22Rv1 (cell line): ENCODE measurements at regions not wholly inside any gene's neighbourhood (a gene's known extent, or its start where the extent isn't known, plus 50 kb on each side); places are given as distances from the start of the nearest gene placed in this dataset.

Experiments
- CTCF ChIP-seq: fragments of 450-650 bp; IDR thresholded peaks from 2 replicates; pipeline ENCODE4 v1.5.1; 2017; ENCODE audit warnings: mild to moderate bottlenecking
- ZFX ChIP-seq: fragments of 450-650 bp; IDR thresholded peaks from 2 replicates; pipeline ENCODE4 v1.6.1; 2017; ENCODE audit warnings: antibody characterized with exemption, borderline replicate concordance

DNA sequence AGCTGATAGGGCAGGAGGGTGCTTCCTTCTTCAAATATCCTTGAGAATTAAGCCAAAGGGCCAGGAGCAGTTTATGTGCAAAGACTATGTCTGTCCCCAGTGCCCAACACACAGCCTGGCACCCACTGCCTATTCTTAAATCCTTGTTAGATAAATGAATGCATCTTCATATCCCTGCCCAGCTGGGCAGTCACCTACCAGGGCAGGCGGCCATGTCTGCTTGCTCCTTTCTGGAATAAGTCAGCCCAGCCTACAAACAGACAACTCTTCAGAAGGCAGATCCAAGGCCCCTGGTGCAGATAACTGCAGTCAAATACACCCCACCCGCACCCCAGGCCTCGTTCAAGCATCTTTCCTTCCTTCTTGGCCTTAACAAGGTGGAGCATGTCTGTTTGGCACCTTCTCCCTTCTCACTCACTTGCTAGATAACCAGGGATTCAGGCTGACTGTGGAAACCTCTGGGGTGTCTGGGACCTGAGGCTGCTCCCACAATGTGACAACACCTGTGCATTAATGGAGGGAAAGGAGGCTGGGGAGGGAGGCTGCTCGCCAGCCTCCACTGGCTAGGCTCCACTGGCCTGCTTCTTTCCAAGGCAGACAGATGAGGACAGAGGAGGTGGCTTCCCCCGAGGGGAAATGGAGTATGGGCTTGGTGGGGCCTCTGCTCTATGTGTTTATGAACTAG lies 59.9 kb upstream of the COL13A1 start:
- TF ChIP-seq CTCF (no peak), ZFX (no peak)
